ENCODE measurements at regions not wholly inside any gene's neighbourhood (a gene's known extent, or its start where the extent isn't known, plus 50 kb on each side); places are given as distances from the start of the nearest gene placed in this dataset.
"Not testable (repeated sequence)": the region's sequence is repeated elsewhere in the genome, so short reads cannot be mapped to it uniquely, and the experiment has no call there.

DNA sequence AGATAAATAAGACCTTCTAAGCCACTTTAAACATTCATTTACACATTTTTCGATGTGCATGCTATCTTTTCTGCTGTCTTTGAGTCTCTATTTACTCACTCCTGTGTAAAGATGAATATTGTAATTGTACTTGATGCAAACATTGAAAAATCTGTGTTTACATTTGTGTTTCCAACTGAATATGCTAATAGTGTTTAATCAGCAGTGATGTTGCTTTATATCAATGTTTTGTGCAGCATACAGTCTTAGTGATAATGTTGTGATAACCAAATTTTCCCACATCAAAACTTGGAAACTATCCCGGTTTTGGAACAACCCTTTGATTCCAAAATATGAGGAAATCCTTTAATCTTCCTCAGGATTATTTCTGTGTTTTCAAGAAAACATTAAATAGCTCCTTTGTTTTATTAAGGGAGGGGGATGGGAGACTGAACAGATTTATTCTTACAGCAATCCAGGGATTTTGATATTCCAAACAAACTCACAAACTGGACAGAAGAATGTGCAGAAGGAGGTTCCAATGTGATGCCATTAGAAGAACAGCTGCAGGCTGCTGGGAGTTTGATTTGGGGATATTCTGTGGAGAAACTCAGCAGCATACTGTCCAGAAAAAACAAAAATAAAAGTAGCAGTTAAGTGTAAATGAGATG is 248.0 kb downstream of the S1PR1 start:
- no peak for DNase-seq

DNA sequence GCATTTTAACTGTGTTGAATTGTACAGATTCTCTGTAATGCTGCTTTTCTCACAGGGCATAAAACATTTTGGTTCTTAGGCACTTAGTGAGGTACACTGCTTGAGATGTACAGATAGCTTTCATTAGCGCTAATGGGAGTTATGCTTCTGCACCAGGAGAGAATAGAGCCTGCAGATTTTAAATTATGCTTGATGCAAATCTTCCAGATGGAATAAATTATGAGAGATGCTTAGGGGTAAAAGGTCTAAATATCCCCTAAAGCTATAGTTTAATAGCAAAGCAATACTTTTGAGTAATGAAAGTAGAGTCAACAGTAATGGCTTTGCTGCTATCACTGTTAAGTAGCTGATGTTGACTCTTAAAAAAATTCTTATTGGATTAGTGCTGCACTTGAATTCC is 248.9 kb downstream of the S1PR1 start:
- DNase-seq = no peak

DNA sequence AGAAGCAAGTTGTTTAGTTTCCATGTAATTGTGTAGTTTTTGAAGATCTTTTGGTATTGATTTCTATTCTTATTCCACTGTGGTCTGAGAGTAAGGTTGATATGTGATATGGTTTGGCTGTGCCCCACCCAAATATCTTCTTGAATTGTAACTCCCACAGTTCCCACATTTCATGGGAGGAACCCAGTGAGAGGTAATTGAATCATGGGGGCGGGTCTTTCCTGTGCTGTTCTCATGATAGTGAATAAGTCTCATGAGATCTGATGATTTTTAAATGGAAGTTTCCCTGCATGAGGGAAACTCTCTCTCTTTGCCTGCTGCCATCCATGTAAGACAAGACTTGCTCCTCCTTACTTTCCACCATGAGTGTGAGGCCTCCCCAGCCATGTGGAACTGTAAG is 255.3 kb downstream of the S1PR1 start:
- DNase-seq = not testable (repeated sequence)

DNA sequence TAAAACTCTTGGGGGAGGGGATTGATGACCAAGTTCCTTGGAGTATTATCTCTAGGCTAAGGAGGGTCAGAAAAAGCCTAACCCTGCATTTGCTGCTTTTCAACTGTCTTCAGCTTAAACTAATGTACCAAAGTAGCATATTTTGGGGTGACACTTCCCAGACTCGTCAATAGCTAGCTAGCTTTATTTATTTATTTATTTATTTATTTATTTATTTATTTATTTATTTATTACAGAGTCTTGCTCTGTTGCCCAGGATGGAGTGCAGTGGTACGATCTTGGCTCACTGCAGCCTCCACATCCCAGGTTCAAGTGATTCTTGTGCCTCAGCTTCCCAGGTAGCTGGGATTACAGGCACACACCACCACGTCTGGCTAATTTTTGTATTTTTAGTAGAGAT is 257.1 kb downstream of the S1PR1 start:
- not testable (repeated sequence) for DNase-seq

GRCh38 chr1:101496109-101496508 is 259.3 kb downstream of the S1PR1 start:
- no peak for DNase-seq

GRCh38 chr1:101497881-101498559 is 261.2 kb downstream of the S1PR1 start:
- no peak for DNase-seq

GRCh38 chr1:101504106-101504505 is 267.3 kb downstream of the S1PR1 start:
- DNase-seq = not testable (repeated sequence)

DNA sequence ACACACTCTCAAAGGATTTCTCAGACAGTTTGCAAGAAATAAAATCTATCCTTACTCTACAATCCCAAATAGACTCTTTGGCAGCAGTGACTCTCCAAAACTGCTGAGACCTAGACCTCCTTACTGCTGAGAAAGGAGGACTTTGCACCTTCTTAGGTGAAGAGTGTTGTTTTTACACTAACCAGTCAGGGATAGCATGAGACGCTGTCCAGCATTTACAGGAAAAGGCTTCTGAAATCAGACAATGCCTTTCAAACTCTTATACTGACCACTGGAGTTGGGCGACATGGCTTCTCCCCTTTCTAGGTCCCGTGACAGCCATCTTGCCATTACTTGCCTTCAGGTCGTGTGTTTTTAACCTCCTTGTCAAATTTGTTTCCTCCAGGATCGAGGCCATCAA is 268.4 kb downstream of the S1PR1 start:
- not testable (repeated sequence) for DNase-seq

GRCh38 chr1:101506541-101507164 is 269.8 kb downstream of the S1PR1 start:
- peak; percentile 68 for DNase-seq

DNA sequence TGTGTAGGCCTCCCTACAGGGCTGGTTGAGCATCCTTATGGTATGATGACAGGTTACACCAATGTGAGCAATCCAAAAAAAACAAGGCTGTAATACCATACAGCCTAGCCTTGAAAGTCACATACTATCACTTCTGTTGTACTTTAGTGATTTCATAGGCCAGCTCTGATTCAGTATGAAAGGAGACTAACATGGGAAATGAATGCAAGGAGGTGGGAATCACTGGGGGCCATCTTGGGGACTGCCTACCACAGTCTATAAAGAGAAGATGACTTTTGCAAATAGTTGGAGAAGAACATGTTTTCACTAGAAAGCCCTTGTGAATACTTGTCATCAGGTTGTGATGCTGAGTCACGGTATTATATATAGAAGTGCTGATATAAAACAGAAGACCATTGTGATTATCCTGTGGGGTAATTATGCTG is 270.7 kb downstream of the S1PR1 start:
- DNase-seq = no peak

GRCh38 chr1:101508913-101509312 is 272.1 kb downstream of the S1PR1 start:
- DNase-seq = no peak

DNA sequence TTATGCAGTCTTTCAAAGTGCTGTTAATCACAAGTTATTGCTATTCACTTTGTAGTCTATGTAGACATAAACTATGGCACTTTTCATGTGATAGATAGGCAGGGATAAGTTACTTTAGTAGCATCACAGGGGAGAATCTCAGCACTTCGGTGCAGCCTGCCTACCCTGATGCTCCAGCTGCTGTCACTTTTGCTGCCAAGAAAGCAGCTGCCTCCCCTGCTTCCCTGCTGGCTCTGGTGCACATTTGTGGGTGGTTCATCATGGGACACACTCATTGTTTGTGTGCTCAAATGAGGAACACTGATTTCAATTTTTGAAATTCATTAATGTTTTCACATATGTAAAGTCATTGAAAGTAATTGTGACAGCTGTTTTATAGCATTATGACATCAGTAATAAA is 272.6 kb downstream of the S1PR1 start:
- DNase-seq = no peak

- DNase-seq = no peak
These were observed 274.5 kb downstream of the S1PR1 start for GRCh38 chr1:101511202-101511891.

GRCh38 chr1:101520302-101520701 is 283.5 kb downstream of the S1PR1 start:
- DNase-seq = peak; percentile 75

DNA sequence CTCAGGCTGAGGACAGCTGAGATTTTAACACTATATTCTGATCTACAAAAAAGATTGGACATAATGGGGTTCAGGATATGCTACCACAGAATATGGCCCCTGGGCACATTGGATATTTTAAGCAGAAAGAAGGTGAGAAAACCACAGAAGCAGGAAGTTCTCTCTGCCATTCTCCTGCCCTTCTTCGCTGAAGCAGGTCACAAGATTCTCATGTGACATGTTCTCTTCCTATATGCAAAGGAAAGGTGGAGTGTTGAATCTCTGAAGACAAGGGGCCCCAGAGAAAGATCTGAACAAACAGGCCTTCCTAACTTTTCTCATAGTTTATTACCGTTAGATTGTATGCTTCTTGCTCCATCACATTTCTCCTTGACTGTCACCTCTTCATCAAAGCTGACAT is 285.7 kb downstream of the S1PR1 start:
- no peak for DNase-seq

- no peak for DNase-seq
These were observed 290.0 kb downstream of the S1PR1 start for GRCh38 chr1:101526813-101527212.

GRCh38 chr1:101532377-101532776 is 295.6 kb downstream of the S1PR1 start:
- no peak for DNase-seq

GRCh38 chr1:101540161-101540560 is 303.3 kb downstream of the S1PR1 start:
- no peak for DNase-seq

- DNase-seq = no peak
These were observed 310.1 kb downstream of the S1PR1 start for GRCh38 chr1:101546885-101547284.

DNA sequence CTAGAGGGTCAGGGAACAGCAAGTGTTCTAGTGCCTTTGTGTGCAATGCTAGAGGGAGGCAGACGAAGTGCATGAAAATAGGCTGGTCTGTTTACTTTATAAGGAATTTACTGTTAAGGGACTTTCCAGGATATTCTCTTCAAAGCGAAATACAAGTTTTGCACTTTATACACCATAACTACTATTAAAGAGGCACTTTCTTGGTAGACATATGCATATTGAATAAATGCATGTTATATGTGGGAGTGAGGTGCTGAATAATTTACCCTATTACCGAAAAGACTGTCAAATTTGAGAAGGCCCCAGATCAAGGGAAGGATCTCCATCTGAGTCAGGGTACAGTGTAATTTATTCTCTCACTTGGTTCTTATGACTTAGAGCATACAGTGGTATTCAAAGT is 310.5 kb downstream of the S1PR1 start:
- no peak for DNase-seq

GRCh38 chr1:101548376-101548775 is 311.6 kb downstream of the S1PR1 start:
- no peak for DNase-seq

- no peak for DNase-seq
These were observed 313.8 kb downstream of the S1PR1 start for GRCh38 chr1:101550581-101550980.

DNA sequence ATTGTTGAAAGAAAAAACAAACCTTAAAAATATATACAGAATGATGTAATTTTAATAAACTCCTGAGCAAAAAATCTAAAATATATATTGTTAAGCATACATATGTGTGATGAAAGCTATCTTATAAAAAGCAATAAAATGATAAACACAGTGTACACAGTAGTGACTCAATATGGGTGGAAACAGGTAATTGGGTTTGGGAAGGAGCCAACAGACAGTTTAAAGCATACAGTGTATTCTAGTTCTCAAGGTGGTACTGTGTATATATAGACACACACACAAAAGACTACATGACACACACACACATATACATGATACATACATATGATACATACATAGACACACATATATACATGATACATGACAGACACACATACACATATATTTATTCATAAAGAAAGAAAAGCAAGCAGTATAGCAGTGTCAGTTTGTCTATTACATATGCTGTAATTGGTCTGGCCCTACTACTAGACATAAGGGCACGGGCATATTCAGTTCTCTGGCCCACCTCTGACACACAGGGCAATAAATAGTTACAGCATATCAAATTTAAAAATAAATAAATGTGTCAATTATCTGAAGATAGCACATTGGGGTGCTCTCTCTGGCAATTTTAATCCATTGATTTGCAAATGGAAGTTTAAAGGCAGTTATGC is 330.2 kb downstream of the S1PR1 start:
- no peak for DNase-seq

Data from NCI-H82 (cell line).